Heart left ventricle (tissue), 16 donors: ENCODE measurements at regions not wholly inside any gene's neighbourhood (a gene's known extent, or its start where the extent isn't known, plus 50 kb on each side); places are given as distances from the start of the nearest gene placed in this dataset.

Experiments
- ATAC-seq, 4 donors: fragments of 200-7000 bp; cut with Tn5 transposase; one replicate each; pipeline ENCODE4 v1.9.1; 2020 to 2022; ENCODE audit warnings: moderate library complexity in 4 of 4, mild to moderate bottlenecking in 3 of 4, moderate number of reproducible peaks in 1 of 4
- DNase-seq, 5 donors: peaks; one replicate each; pipeline ENCODE4 v3.0.0-alpha.2; 2020
- H3K27ac ChIP-seq, 12 donors: fragments of 200-600 bp; sonication (generic) in 4 of 12; one replicate each; pipeline versions ENCODE4 v1.5.0 to v1.8.0; 2016 to 2022; ENCODE audit warnings: mild to moderate bottlenecking in 2 of 12
- H3K27me3 ChIP-seq, 9 donors: fragments of 200-600 bp; sonication (generic) in 2 of 9; one replicate each; pipeline versions ENCODE4 v1.5.1 to v1.8.0; 2016 to 2022; ENCODE audit warnings: mild to moderate bottlenecking in 3 of 9
- H3K36me3 ChIP-seq, 9 donors: fragments of 200-600 bp; sonication (generic) in 2 of 9; one replicate each; pipeline versions ENCODE4 v1.5.0 to v1.8.0; 2018 to 2022; ENCODE audit warnings: mild to moderate bottlenecking in 2 of 9
- H3K4me1 ChIP-seq, 12 donors: fragments of 200-600 bp; sonication (generic) in 4 of 12; one replicate each; pipeline versions ENCODE4 v1.5.0 to v1.8.0; 2016 to 2022; ENCODE audit warnings: mild to moderate bottlenecking in 3 of 12
- H3K4me3 ChIP-seq, 12 donors: fragments of 200-600 bp; sonication (generic) in 4 of 12; one replicate each; pipeline versions ENCODE4 v1.5.0 to v1.8.0; 2017 to 2022; ENCODE audit warnings: mild to moderate bottlenecking in 9 of 12, moderate library complexity in 4 of 12
- H3K9me3 ChIP-seq, 12 donors: fragments of 200-600 bp; sonication (generic) in 4 of 12; one replicate each; pipeline versions ENCODE4 v1.5.0 to v1.8.0; 2016 to 2022; ENCODE audit warnings: mild to moderate bottlenecking in 1 of 12
- POLR2A ChIP-seq, 2 donors: fragments of 450-650 bp; IDR thresholded peaks; one replicate each; pipeline ENCODE4 v1.6.1; 2017; ENCODE audit warnings: antibody characterized with exemption in 2 of 2, mild to moderate bottlenecking in 2 of 2, moderate library complexity in 2 of 2
- WGBS, 4 donors: extraction: QIAGEN DNeasy Blood & Tissue Kit in 2 of 4; methylation state at CpG; one replicate each; pipeline versions ENCODE4 v1.1.5 to v1.1.7; 2013 to 2018; 5-methylcytosine and 5-hydroxymethylcytosine counted together
- intact Hi-C, 10 donors: fragments of 100-400 bp; cut with DNase I; formaldehyde crosslinking; loops; one replicate each; pipeline versions ENCODE4 v1.11.1 to v1.14.2; 2022
- TF ChIP-seq, protein P1 (sequence below), 12 donors: fragments of 200-600 bp; sonication (generic) in 4 of 12; IDR thresholded peaks; one replicate each; pipeline versions ENCODE4 v1.5.0 to v1.8.0; 2018 to 2022; ENCODE audit warnings: antibody characterized with exemption in 12 of 12, mild to moderate bottlenecking in 5 of 12
- donor health status: ischemic (EF 13 %, LVEDD 7.1; RV severe dilation, severe dysfunction).
- donor health status: healthy with polysubstance abuse.
- donor health status: DM: no; HTN: yes; CAD: no.
- donor health status: DM: no; HTN: no; CAD: no.
- donor health status: ischemic (EF 25% LVEDD 6.9; RV normal size, moderate dysfunction).
- donor health status: ischemic (EF 25% LVEDD 5.7; RV mildly dilated, moderate dysfunction).
- donor health status: healthy.
- donor health status: DM: yes; HTN: yes; CAD: no.
- donor health status: ischemic (EF 35%, LVEDD 5.7; RV mildly dilated, moderate dysfunction).
- donor health status: nonischemic (EF 11% LVEDD 7.7; RV severe dilation, severe dysfunction).
- donor health status: DM: yes; HTN: yes; CAD: no.
- donor health status: PGD.
- donor health status: ischemic (EF 29% LVEDD 5.4; RV normal size, mild dysfunction).
- donor health status: nonischemic (EF 23%, LVEDD 6.1; RV moderate dilation, normal function).

DNA sequence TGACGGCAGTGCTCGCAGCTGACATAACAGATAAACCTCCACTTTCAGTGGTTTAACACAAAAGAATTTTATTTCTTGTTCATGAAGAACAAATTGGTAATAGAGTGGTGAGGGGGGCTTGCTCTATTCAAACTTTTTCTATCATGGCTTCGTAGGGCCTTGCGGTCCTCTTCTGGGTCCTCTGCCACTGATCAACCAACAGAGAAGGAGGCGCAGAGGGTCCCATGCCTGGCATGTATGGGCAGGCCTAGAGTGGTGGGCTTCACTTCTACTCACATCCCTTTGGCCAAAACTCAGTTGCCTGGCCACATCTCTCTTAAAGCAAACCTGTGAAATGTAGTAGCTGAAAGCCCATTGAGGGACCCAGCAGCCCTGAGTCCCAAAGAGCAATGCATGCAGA is 460.5 kb downstream of the SIPA1L2 start:
- intact Hi-C loops: no loop called here
- Histone ChIP-seq H3K27me3 (no peaks in the 10 kb centered on the region), H3K27ac (no peak overlapping the region), H3K36me3 (no peaks in the 10 kb centered on the region), H3K9me3 (peaks cover 0 to 7% (median 0%) of the 10 kb centered on the region in 12 donors), H3K4me3 (no peak overlapping the region), H3K4me1 (no peaks in the 10 kb centered on the region)
- ATAC-seq: no peak
- no peak for DNase-seq
- 97 to 98% (median 97%) methylated on average over 5 of the region's 5 CpGs for WGBS, 4 donors
- TF ChIP-seq POLR2A (IDR thresholded peaks at IDR 0.05): no peak
- TF ChIP-seq, protein P1, sequence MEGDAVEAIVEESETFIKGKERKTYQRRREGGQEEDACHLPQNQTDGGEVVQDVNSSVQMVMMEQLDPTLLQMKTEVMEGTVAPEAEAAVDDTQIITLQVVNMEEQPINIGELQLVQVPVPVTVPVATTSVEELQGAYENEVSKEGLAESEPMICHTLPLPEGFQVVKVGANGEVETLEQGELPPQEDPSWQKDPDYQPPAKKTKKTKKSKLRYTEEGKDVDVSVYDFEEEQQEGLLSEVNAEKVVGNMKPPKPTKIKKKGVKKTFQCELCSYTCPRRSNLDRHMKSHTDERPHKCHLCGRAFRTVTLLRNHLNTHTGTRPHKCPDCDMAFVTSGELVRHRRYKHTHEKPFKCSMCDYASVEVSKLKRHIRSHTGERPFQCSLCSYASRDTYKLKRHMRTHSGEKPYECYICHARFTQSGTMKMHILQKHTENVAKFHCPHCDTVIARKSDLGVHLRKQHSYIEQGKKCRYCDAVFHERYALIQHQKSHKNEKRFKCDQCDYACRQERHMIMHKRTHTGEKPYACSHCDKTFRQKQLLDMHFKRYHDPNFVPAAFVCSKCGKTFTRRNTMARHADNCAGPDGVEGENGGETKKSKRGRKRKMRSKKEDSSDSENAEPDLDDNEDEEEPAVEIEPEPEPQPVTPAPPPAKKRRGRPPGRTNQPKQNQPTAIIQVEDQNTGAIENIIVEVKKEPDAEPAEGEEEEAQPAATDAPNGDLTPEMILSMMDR (IDR thresholded peaks at IDR 0.05): no peak

DNA sequence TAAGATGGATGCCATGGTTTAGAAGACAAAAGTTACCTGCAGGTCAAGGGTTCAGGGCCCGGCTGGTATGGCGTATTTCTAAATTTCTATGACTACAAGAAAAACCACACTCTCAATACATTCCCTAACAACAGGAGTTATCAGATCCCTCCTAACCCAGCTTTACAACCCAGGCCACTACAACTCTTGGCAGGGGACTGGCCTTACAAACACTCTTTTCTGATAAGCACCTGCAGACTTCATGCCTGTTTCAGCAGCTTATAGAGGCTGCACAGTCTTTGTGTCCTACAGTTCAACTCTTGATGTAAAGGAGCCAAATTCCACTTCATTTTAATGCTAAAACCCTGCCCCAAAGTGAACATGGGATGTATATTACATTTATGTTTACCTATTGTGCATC is 461.4 kb downstream of the SIPA1L2 start:
- DNase-seq (no peak), ATAC-seq (no peak)
- Histone ChIP-seq H3K9me3 (peaks cover 0 to 7% (median 0%) of the 10 kb centered on the region in 12 donors), H3K4me1 (no peaks in the 10 kb centered on the region), H3K27ac (no peak overlapping the region), H3K27me3 (no peaks in the 10 kb centered on the region), H3K4me3 (no peak overlapping the region), H3K36me3 (no peaks in the 10 kb centered on the region)
- intact Hi-C loops: no loop called here
- TF ChIP-seq POLR2A (IDR thresholded peaks at IDR 0.05): no peak
- TF ChIP-seq, protein P1 (IDR thresholded peaks at IDR 0.05): no peak
- WGBS, 4 donors: 55 to 100% (median 83%) methylated on average over 2 of the region's 2 CpGs

- ATAC-seq: no peak
- Histone ChIP-seq H3K4me3 (no peak overlapping the region), H3K27me3 (no peaks in the 10 kb centered on the region), H3K9me3 (peaks cover 0 to 7% (median 0%) of the 10 kb centered on the region in 12 donors), H3K4me1 (no peaks in the 10 kb centered on the region), H3K36me3 (no peaks in the 10 kb centered on the region), H3K27ac (no peak overlapping the region)
- DNase-seq: no peak
- TF ChIP-seq, protein P1 (IDR thresholded peaks at IDR 0.05): no peak
- no peak for TF ChIP-seq POLR2A (IDR thresholded peaks at IDR 0.05)
- 32 to 56% (median 47%) methylated on average over 4 of the region's 4 CpGs for WGBS, 4 donors
- intact Hi-C loops: no loop called here
Measured at GRCh38 chr1:232166942-232167341, 463.0 kb downstream of the SIPA1L2 start.

DNA sequence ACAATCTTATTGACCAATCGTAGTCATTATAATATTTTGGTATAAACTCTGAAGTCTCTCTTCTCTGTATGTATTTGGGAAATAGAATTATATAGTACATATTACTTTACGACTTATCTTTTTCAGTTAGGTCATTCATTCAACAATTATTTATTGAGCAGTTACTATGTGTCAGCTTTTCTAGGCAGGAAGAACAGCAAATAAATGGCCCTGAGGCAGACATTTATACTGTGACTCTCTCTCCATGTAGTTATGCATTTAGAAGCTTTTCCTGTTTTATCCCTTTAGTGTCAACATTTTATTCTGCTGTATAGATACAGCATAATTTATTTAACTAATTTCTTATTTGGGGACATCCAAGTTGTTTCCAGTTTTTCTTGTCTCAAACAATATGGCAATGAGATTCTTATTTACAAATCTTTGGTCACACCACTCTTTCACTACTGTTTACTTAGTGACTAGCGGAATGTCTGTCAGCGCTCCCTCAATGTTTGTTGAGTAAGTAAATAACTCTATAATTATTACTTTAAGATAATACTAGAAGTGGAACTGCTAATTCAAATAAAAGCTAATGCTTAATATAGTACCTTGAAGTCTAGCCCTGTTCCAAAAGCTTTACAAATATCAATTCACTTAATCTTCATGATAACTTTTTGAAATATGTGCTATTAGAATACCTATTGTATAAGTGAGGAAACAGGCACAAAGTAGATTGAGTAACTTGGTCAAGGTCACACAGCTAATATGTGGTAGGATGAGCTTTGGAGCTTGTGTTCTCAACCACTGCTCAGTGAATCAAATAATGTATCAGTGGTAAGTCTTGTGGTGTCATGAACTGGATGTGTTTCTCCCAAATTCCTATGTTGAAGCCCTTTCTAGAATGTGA is 465.6 kb downstream of the SIPA1L2 start:
- Histone ChIP-seq H3K9me3 (peaks cover 0 to 7% (median 0%) of the 10 kb centered on the region in 12 donors), H3K36me3 (no peaks in the 10 kb centered on the region), H3K27ac (no peak overlapping the region), H3K27me3 (no peaks in the 10 kb centered on the region), H3K4me1 (no peaks in the 10 kb centered on the region), H3K4me3 (no peak overlapping the region)
- intact Hi-C loops: no loop called here
- ATAC-seq (no peak), DNase-seq (no peak)
- 96 to 98% (median 96%) methylated on average over 4 of the region's 4 CpGs for WGBS, 4 donors
- TF ChIP-seq POLR2A (IDR thresholded peaks at IDR 0.05): no peak
- TF ChIP-seq, protein P1 (IDR thresholded peaks at IDR 0.05): no peak
